Lower lobe of right lung (tissue), 2 donors: ENCODE measurements at regions not wholly inside any gene's neighbourhood (a gene's known extent, or its start where the extent isn't known, plus 50 kb on each side); places are given as distances from the start of the nearest gene placed in this dataset.

Experiments used
- ATAC-seq, 2 donors: fragments of 200-7000 bp; cut with Tn5 transposase; one replicate each; pipeline ENCODE4 v1.9.1; 2020 to 2022; ENCODE audit warnings: mild to moderate bottlenecking in 2 of 2, moderate library complexity in 2 of 2
- DNase-seq: peaks from one replicate; pipeline ENCODE4 v3.0.0-alpha.2; 2020
- H3K27ac ChIP-seq: fragments of 200-600 bp; one replicate; pipeline ENCODE4 v1.8.0; 2022
- H3K27me3 ChIP-seq: fragments of 200-600 bp; one replicate; pipeline ENCODE4 v1.8.0; 2022; ENCODE audit warnings: low read depth
- H3K36me3 ChIP-seq: fragments of 200-600 bp; one replicate; pipeline ENCODE4 v1.8.0; 2022; ENCODE audit warnings: mild to moderate bottlenecking
- H3K4me1 ChIP-seq: fragments of 200-600 bp; one replicate; pipeline ENCODE4 v1.8.0; 2022
- H3K4me3 ChIP-seq: fragments of 200-600 bp; one replicate; pipeline ENCODE4 v1.8.0; 2022; ENCODE audit warnings: mild to moderate bottlenecking
- H3K9me3 ChIP-seq: fragments of 200-600 bp; one replicate; pipeline ENCODE4 v1.8.0; 2022
- intact Hi-C: fragments of 100-400 bp; cut with DNase I; formaldehyde crosslinking; loops from one replicate; pipeline ENCODE4 v1.11.0; 2022
- TF ChIP-seq, protein P1 (sequence below): fragments of 200-600 bp; IDR thresholded peaks from one replicate; pipeline ENCODE4 v1.8.0; 2022; ENCODE audit warnings: antibody characterized with exemption, mild to moderate bottlenecking
- donor health status: DM: no; HTN: yes; CAD: no; lungs with severe emphysema.

DNA sequence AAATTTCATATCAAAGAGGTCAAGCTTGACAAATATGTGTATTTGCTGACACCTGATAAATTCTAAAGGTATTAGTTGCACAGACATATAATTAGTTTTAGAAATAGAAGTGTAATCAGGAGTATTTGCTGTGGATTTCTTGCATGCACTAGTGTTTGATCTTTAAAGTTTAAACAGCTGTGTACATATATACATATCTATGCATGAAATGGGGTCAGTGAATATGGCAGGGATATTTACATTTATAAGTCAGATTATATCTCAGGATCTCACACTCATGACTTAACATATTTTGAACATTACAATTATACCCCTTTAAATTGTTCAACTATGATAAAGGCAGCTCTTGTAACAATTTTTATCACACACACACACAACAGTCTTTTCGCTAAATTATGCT is 547.4 kb upstream of the ACTRT1 start:
- H3K9me3 ChIP-seq: no peaks in the 10 kb centered on the region
- TF ChIP-seq, protein P1, sequence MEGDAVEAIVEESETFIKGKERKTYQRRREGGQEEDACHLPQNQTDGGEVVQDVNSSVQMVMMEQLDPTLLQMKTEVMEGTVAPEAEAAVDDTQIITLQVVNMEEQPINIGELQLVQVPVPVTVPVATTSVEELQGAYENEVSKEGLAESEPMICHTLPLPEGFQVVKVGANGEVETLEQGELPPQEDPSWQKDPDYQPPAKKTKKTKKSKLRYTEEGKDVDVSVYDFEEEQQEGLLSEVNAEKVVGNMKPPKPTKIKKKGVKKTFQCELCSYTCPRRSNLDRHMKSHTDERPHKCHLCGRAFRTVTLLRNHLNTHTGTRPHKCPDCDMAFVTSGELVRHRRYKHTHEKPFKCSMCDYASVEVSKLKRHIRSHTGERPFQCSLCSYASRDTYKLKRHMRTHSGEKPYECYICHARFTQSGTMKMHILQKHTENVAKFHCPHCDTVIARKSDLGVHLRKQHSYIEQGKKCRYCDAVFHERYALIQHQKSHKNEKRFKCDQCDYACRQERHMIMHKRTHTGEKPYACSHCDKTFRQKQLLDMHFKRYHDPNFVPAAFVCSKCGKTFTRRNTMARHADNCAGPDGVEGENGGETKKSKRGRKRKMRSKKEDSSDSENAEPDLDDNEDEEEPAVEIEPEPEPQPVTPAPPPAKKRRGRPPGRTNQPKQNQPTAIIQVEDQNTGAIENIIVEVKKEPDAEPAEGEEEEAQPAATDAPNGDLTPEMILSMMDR: no peak
- no peaks in the 10 kb centered on the region for H3K36me3 ChIP-seq
- intact Hi-C loops: no loop called here
- H3K4me1 ChIP-seq: no peaks in the 10 kb centered on the region
- DNase-seq (no peak), ATAC-seq (no peak)
- H3K27me3 ChIP-seq: no peaks in the 10 kb centered on the region
- no peak overlapping the region for H3K4me3 ChIP-seq
- no peak overlapping the region for H3K27ac ChIP-seq

DNA sequence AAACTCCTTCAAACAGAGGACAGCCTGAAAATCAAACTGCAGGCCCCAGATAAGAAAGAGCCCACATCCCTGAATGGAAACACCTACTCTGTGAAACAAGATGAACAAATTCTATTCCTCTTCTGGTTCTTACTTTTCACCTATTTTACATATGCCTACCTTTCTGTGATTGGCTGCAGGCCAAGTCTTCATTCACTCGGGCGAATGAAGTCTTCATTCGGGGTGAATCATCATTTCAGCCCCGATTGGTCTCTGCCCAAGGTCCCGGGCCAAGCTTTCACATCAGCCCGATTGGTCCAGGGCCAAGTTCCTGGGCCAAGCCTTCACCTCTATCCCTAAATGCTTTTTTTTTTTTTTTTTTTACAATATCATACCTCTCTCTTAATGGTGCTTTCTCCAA is 529.8 kb upstream of the ACTRT1 start:
- Histone ChIP-seq H3K36me3 (no peaks in the 10 kb centered on the region), H3K9me3 (no peaks in the 10 kb centered on the region), H3K4me1 (no peaks in the 10 kb centered on the region), H3K27me3 (no peaks in the 10 kb centered on the region), H3K27ac (no peak overlapping the region), H3K4me3 (no peak overlapping the region)
- TF ChIP-seq, protein P1: no peak
- no peak for ATAC-seq
- intact Hi-C loops: no loop called here
- no peak for DNase-seq

DNA sequence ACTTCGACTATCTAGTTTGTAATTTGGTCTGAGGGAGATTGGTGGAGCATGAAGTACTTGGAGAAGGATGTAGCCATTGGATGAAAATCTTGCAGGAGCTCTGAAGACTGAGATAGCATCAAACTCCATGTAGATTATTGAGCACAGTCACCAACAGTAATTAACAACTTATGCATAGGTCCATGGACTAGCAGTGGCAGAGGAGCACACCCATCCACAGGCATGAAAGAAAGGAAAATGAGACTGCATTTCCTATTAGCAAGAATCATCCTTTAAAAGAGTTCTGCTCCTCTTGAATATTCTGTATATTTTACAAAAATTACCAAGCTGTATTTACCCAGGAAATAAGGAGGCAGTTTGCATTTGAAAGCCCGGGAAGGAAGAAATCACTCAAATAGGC is 529.4 kb upstream of the ACTRT1 start:
- intact Hi-C loops: no loop called here
- Histone ChIP-seq H3K27ac (no peak overlapping the region), H3K27me3 (no peaks in the 10 kb centered on the region), H3K36me3 (no peaks in the 10 kb centered on the region), H3K4me1 (no peaks in the 10 kb centered on the region), H3K9me3 (no peaks in the 10 kb centered on the region), H3K4me3 (no peak overlapping the region)
- no peak for DNase-seq
- TF ChIP-seq, protein P1: no peak
- no peak for ATAC-seq

DNA sequence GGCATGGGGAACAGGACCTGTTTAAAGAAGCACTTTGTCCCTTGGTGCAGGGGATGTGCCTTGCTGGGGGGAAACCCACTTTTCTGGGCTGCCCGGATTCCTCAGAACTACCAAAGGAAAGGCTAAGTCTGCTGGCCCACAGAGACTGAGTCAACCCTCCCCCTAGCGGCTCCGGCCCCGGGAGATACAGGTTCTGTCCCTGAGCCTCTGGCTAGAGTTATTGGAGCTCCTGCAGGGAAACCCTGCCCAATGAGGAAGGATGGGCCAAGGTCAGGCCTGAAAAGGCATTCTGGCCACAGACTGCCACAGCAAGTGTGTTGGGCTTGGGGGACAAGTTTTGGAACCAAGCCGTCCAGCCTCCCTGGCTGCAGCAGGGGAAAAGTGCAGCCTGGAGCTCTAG is 490.9 kb upstream of the ACTRT1 start:
- H3K4me3 ChIP-seq: no peak overlapping the region
- H3K27ac ChIP-seq: no peak overlapping the region
- ATAC-seq: no peak
- no peaks in the 10 kb centered on the region for H3K27me3 ChIP-seq
- no peaks in the 10 kb centered on the region for H3K36me3 ChIP-seq
- intact Hi-C loops: no loop called here
- no peak for DNase-seq
- TF ChIP-seq, protein P1: no peak
- no peaks in the 10 kb centered on the region for H3K9me3 ChIP-seq
- no peaks in the 10 kb centered on the region for H3K4me1 ChIP-seq

DNA sequence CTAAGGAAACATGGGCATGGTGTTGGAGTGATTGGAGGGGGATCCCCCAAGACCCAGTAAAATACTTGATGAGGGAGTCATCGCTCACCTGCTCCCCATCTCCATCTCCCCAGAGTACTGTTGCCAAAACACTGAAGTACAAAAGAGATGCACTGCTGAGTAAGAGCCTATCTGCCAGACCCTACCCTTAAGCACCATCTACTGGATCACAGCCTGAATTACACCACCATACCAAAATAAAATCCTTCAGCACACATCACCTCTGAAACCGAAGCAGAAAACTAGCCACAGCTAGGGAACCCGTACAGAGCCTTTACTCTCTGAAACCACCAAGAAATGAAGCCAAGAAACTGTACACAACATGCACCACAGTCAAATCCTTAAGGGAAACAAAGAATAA is 466.3 kb upstream of the ACTRT1 start:
- no peaks in the 10 kb centered on the region for H3K4me1 ChIP-seq
- TF ChIP-seq, protein P1: no peak
- DNase-seq: no peak
- no peak for ATAC-seq
- no peak overlapping the region for H3K4me3 ChIP-seq
- H3K27ac ChIP-seq: no peak overlapping the region
- no peaks in the 10 kb centered on the region for H3K36me3 ChIP-seq
- H3K27me3 ChIP-seq: no peaks in the 10 kb centered on the region
- intact Hi-C loops: no loop called here
- H3K9me3 ChIP-seq: no peaks in the 10 kb centered on the region

DNA sequence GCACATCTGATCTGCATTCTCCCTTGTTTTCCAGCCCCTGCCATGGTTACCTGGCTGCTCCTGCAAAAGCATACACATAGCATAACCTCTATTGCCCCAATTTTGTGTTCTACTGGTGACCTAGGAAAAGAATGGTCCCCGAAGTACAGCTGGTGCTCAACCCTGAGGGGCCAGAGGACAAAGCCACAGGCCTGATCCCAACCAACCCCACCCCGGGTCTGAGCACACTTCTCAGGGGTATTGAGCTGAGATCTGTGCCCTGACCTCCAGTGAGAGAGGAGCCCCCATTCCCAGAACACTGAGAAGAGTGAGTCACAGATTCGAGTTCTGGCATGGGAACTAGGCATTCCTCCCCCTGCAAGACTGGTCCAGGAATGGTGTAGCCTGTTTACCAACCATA is 465.5 kb upstream of the ACTRT1 start:
- Histone ChIP-seq H3K4me1 (no peaks in the 10 kb centered on the region), H3K36me3 (no peaks in the 10 kb centered on the region), H3K27me3 (no peaks in the 10 kb centered on the region), H3K4me3 (no peak overlapping the region), H3K27ac (no peak overlapping the region), H3K9me3 (no peaks in the 10 kb centered on the region)
- intact Hi-C loops: no loop called here
- DNase-seq (no peak), ATAC-seq (no peak)
- TF ChIP-seq, protein P1: no peak
